Prostate gland (tissue), 2 donors: ENCODE measurements at regions not wholly inside any gene's neighbourhood (a gene's known extent, or its start where the extent isn't known, plus 50 kb on each side); places are given as distances from the start of the nearest gene placed in this dataset.

Experiments used
- CTCF ChIP-seq, 4 experiments: fragments of 200-600 bp in 2 of 4; fragments of 450-650 bp in 2 of 4; sonication (generic) in 2 of 4; IDR thresholded peaks; 1 replicate in 3 of 4; 2 replicates in 1 of 4; pipeline ENCODE4 v1.5.1; 2016 to 2019; ENCODE audit warnings: antibody characterized with exemption in 4 of 4, mild to moderate bottlenecking in 2 of 4, moderate library complexity in 2 of 4
- POLR2A ChIP-seq: fragments of 450-650 bp; IDR thresholded peaks from one replicate; pipeline ENCODE4 v1.6.1; 2016; ENCODE audit warnings: antibody characterized with exemption, mild to moderate bottlenecking
- POLR2AphosphoS5 ChIP-seq: sonication (generic); formaldehyde crosslinking; IDR thresholded peaks from one replicate; pipeline ENCODE4 v1.6.1; 2017; ENCODE audit warnings: antibody characterized with exemption

GRCh38 chr10:94137747-94138146 is 144.0 kb downstream of the PLCE1 start:
- no peak for TF ChIP-seq POLR2AphosphoS5
- no peak for TF ChIP-seq CTCF (IDR thresholded peaks at IDR 0.05)
- no peak for TF ChIP-seq POLR2A
